ENCODE measurements at regions not wholly inside any gene's neighbourhood (a gene's known extent, or its start where the extent isn't known, plus 50 kb on each side); places are given as distances from the start of the nearest gene placed in this dataset.

DNA sequence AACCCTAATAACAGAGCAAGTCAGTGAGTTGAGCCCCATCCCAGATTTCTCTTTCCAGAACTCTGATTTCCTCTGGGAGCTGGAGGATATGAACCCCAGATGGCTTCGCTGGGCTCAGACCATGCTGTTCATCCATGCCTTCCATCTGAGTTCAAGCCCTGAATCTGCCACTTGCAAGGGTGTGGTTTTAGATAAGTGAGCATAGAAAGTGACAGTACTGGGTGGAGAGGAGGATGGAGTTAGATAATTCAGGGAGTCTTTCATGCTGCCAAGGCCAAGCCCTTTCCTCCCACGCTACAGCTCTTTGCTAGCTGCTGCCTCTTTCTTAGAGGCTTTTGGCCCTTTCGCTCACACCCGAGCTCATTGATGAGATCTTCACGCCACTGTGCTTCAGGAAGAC, 57.2 kb upstream of the MAFB start:
- Histone ChIP-seq H3K79me2 (no peaks in the 10 kb centered on the region), H3K4me3 (no peak overlapping the region), H2AFZ (no peak overlapping the region), H3K4me2 (no peak overlapping the region), H3K9me2 (replicated peaks; ENCODE audit: insufficient read depth) (no peaks in the 10 kb centered on the region), H3K4me1 (ENCODE audit: insufficient read depth) (no peaks in the 10 kb centered on the region), H3K36me3 (replicated peaks; ENCODE audit: insufficient read depth, low read depth) (no peaks in the 10 kb centered on the region), H4K20me1 (ENCODE audit: insufficient read depth, poor library complexity, severe bottlenecking) (no peaks in the 10 kb centered on the region), H3K27me3 (peaks cover 4% of the 10 kb centered on the region), H3K27ac (no peak overlapping the region), H3K9me3 (ENCODE audit: low read depth) (no peaks in the 10 kb centered on the region)
- TF ChIP-seq, protein P1, sequence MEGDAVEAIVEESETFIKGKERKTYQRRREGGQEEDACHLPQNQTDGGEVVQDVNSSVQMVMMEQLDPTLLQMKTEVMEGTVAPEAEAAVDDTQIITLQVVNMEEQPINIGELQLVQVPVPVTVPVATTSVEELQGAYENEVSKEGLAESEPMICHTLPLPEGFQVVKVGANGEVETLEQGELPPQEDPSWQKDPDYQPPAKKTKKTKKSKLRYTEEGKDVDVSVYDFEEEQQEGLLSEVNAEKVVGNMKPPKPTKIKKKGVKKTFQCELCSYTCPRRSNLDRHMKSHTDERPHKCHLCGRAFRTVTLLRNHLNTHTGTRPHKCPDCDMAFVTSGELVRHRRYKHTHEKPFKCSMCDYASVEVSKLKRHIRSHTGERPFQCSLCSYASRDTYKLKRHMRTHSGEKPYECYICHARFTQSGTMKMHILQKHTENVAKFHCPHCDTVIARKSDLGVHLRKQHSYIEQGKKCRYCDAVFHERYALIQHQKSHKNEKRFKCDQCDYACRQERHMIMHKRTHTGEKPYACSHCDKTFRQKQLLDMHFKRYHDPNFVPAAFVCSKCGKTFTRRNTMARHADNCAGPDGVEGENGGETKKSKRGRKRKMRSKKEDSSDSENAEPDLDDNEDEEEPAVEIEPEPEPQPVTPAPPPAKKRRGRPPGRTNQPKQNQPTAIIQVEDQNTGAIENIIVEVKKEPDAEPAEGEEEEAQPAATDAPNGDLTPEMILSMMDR (IDR thresholded peaks at IDR 0.05; ENCODE audit: poor library complexity), result no peak
- TF ChIP-seq EZH2phosphoT487 (IDR thresholded peaks at IDR 0.05; ENCODE audit: low read depth, severe bottlenecking, unreplicated experiment) (no peak), EZH2 (IDR thresholded peaks at IDR 0.05; ENCODE audit: borderline replicate concordance) (no peak)
- no peak for DNase-seq (ENCODE audit: low spot score)
- 80% methylated on average over 5 of the region's 5 CpGs for WGBS (ENCODE audit: low lambda C conversion rate, missing lambda C conversion rate)

DNA sequence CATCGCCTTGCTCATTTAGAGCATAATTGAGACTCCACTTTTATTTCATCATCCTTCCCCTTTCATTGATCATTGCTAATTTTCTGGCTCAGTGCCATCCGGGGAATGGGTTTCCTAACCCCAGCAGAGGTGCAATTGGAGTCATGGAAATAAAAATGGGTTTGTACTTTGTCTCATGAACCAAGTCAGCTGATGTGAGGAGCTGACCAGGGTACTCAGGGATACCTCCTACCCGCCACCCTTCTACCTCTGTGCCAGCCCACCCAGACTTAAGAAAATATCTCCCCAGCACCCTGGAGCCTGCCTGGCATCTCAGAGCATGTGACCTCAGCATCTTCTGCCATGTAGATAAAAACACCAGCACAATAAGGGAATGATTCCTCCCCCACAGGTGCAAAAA, 59.1 kb upstream of the MAFB start:
- TF ChIP-seq EZH2 (IDR thresholded peaks at IDR 0.05; ENCODE audit: borderline replicate concordance) (no peak), EZH2phosphoT487 (IDR thresholded peaks at IDR 0.05; ENCODE audit: low read depth, severe bottlenecking, unreplicated experiment) (no peak)
- TF ChIP-seq, protein P1 (IDR thresholded peaks at IDR 0.05; ENCODE audit: poor library complexity), result no peak
- H3K27ac ChIP-seq, result no peak overlapping the region
- 95% methylated on average over 3 of the region's 3 CpGs for WGBS (ENCODE audit: low lambda C conversion rate, missing lambda C conversion rate)
- H3K27me3 ChIP-seq, result peaks cover 4% of the 10 kb centered on the region
- no peak overlapping the region for H3K4me2 ChIP-seq
- H3K9me3 ChIP-seq (ENCODE audit: low read depth), result no peaks in the 10 kb centered on the region
- no peaks in the 10 kb centered on the region for H3K36me3 ChIP-seq (replicated peaks; ENCODE audit: insufficient read depth, low read depth)
- H3K4me1 ChIP-seq (ENCODE audit: insufficient read depth), result no peaks in the 10 kb centered on the region
- H2AFZ ChIP-seq, result no peak overlapping the region
- no peak for DNase-seq (ENCODE audit: low spot score)
- H3K9me2 ChIP-seq (replicated peaks; ENCODE audit: insufficient read depth), result no peaks in the 10 kb centered on the region
- H3K79me2 ChIP-seq, result no peaks in the 10 kb centered on the region
- no peak overlapping the region for H3K4me3 ChIP-seq
- H4K20me1 ChIP-seq (ENCODE audit: insufficient read depth, poor library complexity, severe bottlenecking), result no peaks in the 10 kb centered on the region

DNA sequence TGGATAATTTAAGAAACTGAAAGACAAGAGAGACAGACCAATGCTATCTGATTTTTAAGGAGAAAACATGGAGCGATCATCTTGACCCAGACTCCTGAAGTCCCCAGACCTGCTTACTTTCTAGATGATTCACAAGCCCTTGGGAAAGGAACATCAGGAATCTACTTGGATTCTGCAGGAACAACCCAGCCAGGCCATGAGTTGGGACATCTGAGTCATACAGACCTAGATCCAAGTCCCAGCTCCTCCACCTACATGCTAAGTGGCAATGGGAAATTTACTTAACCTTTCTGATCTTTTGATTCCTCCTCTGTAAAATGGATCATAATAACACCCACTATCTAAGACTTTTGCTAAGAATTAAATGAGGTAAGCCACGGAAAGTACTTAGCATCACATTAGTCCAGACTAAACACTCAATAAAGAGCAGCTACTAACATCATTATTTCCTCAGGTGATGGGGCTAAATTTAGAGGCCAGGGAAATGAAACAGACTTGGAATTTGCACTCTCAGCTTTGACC, 61.0 kb upstream of the MAFB start:
- Histone ChIP-seq H4K20me1 (ENCODE audit: insufficient read depth, poor library complexity, severe bottlenecking) (no peaks in the 10 kb centered on the region), H3K79me2 (no peaks in the 10 kb centered on the region), H3K27me3 (peaks cover 4% of the 10 kb centered on the region), H2AFZ (no peak overlapping the region), H3K36me3 (replicated peaks; ENCODE audit: insufficient read depth, low read depth) (no peaks in the 10 kb centered on the region), H3K27ac (no peak overlapping the region), H3K4me2 (no peak overlapping the region), H3K9me2 (replicated peaks; ENCODE audit: insufficient read depth) (no peaks in the 10 kb centered on the region), H3K9me3 (ENCODE audit: low read depth) (no peaks in the 10 kb centered on the region), H3K4me3 (no peak overlapping the region), H3K4me1 (ENCODE audit: insufficient read depth) (no peaks in the 10 kb centered on the region)
- TF ChIP-seq, protein P1 (IDR thresholded peaks at IDR 0.05; ENCODE audit: poor library complexity), result no peak
- TF ChIP-seq EZH2phosphoT487 (IDR thresholded peaks at IDR 0.05; ENCODE audit: low read depth, severe bottlenecking, unreplicated experiment) (no peak), EZH2 (IDR thresholded peaks at IDR 0.05; ENCODE audit: borderline replicate concordance) (no peak)
- 92% methylated on average over 2 of the region's 2 CpGs for WGBS (ENCODE audit: low lambda C conversion rate, missing lambda C conversion rate)
- no peak for DNase-seq (ENCODE audit: low spot score)

All from hepatocyte (in vitro differentiated cells).